Activated CD4-positive, alpha-beta T cell treated with anti-CD3 and anti-CD28 coated beads, Interleukin-2, amount 50 U/mL, for 24 hours (primary cell): ENCODE measurements at regions not wholly inside any gene's neighbourhood (a gene's known extent, or its start where the extent isn't known, plus 50 kb on each side); places are given as distances from the start of the nearest gene placed in this dataset.

Source experiments
- DNase-seq, 2 donors: peaks; one replicate each; pipeline ENCODE4 v3.0.0-alpha.2; 2020; ENCODE audit warnings: low read depth in 1 of 2, low spot score in 1 of 2

GRCh38 chr18:45521136-45521535 lies 94.1 kb upstream of the SLC14A2 start:
- no peak for DNase-seq

- no peak for DNase-seq
Observed at GRCh38 chr18:45521777-45522176, 93.5 kb upstream of the SLC14A2 start.

- no peak for DNase-seq
Observed at GRCh38 chr18:45522371-45522770, 92.9 kb upstream of the SLC14A2 start.

GRCh38 chr18:45525301-45525700 lies 90.0 kb upstream of the SLC14A2 start:
- DNase-seq = no peak

GRCh38 chr18:45526114-45526841 lies 89.0 kb upstream of the SLC14A2 start:
- DNase-seq = no peak

GRCh38 chr18:45527891-45528290 lies 87.4 kb upstream of the SLC14A2 start:
- no peak for DNase-seq

GRCh38 chr18:45528712-45529336 lies 86.5 kb upstream of the SLC14A2 start:
- no peak for DNase-seq

- DNase-seq = no peak
Observed at GRCh38 chr18:45538444-45538843, 76.8 kb upstream of the SLC14A2 start.

GRCh38 chr18:45539491-45539891 lies 75.8 kb upstream of the SLC14A2 start:
- no peak for DNase-seq

- DNase-seq = no peak
Observed at GRCh38 chr18:45540125-45540524, 75.2 kb upstream of the SLC14A2 start.

GRCh38 chr18:45541421-45541820 lies 73.9 kb upstream of the SLC14A2 start:
- DNase-seq = no peak

GRCh38 chr18:45542043-45542442 lies 73.2 kb upstream of the SLC14A2 start:
- DNase-seq = no peak

GRCh38 chr18:45547910-45548309 lies 67.4 kb upstream of the SLC14A2 start:
- DNase-seq = no peak

- DNase-seq = no peak
Observed at GRCh38 chr18:45548614-45549013, 66.7 kb upstream of the SLC14A2 start.

GRCh38 chr18:45549290-45549689 lies 66.0 kb upstream of the SLC14A2 start:
- no peak for DNase-seq

- no peak for DNase-seq
Observed at GRCh38 chr18:45551142-45551815, 64.0 kb upstream of the SLC14A2 start.

GRCh38 chr18:45553723-45554388 lies 61.4 kb upstream of the SLC14A2 start:
- DNase-seq = no peak

- DNase-seq = no peak
Observed at GRCh38 chr18:45554389-45554737, 60.9 kb upstream of the SLC14A2 start.

- no peak for DNase-seq
Observed at GRCh38 chr18:45556222-45556621, 59.1 kb upstream of the SLC14A2 start.

- DNase-seq = no peak
Observed at GRCh38 chr18:45557287-45557686, 58.0 kb upstream of the SLC14A2 start.

GRCh38 chr18:45557779-45558178 lies 57.5 kb upstream of the SLC14A2 start:
- no peak for DNase-seq

- no peak for DNase-seq
Observed at GRCh38 chr18:45559258-45559657, 56.0 kb upstream of the SLC14A2 start.
